ENCODE measurements at regions not wholly inside any gene's neighbourhood (a gene's known extent, or its start where the extent isn't known, plus 50 kb on each side); places are given as distances from the start of the nearest gene placed in this dataset.

- TF ChIP-seq CTCF (IDR thresholded peaks at IDR 0.05; ENCODE audit: poor library complexity): no peak
- TF ChIP-seq EZH2 (IDR thresholded peaks at IDR 0.05; ENCODE audit: borderline replicate concordance): no peak
Measured at GRCh38 chr2:106981491-106981890, 95.5 kb upstream of the ST6GAL2 start.

Data from hepatocyte (in vitro differentiated cells).